ENCODE measurements at regions not wholly inside any gene's neighbourhood (a gene's known extent, or its start where the extent isn't known, plus 50 kb on each side); places are given as distances from the start of the nearest gene placed in this dataset.

DNA sequence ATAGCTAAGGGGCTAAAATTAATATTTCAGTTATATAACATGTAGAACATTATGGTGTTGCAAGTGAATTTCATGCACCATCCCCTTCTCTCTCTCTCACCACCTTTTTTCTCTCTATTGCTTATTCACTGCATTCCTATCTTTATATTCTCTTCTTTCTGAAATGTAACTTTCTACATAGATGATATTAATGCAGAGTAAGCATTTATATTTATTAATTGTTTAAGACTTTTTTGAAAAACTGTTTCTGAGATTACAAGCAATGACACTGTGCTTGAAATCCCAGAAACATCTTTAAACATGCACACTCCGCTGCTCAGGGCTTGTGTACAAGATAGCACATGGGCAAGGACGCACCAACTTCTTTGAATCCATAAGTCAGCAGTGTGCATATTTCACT is 567.7 kb upstream of the SGCD start (continued):
- TF ChIP-seq SP2 (IDR thresholded peaks at IDR 0.05; ENCODE audit: low read length), result no peak

DNA sequence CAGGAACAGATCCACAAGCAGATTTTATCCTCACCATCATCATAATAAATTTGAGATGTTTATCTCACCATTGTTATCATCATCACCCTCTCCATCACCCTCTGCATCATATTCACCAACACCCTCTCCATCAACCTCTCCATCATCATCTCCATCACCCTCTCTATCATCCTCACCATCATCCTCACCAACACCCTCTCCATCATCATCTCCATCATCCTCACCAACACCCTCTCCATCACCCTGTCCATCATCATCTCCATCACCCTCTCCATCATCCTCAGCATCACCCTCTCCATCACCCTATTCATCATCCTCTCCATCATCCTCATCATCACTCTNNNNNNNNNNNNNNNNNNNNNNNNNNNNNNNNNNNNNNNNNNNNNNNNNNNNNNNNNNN is 567.0 kb upstream of the SGCD start:
- Histone ChIP-seq H3K14ac (ENCODE audit: insufficient read length) (no peak overlapping the region), H3K56ac (replicated peaks; ENCODE audit: insufficient read length, low read depth, low read length) (no peak overlapping the region), H3K4me3 (ENCODE audit: extremely low read depth in 1 of 4, insufficient read depth in 2 of 4, low read depth in 3 of 4, low read length in 4 of 4) (no peak overlapping the region), H2AK5ac (ENCODE audit: low read depth, low read length) (no peak overlapping the region), H3K9me3 (ENCODE audit: insufficient read depth in 2 of 2, low read depth in 1 of 2, low read length in 1 of 2) (peaks cover 6 to 8% of the 10 kb centered on the region in 2 experiments; a peak in 3 of 4 replicates), H3K79me1 (ENCODE audit: low read depth, low read length) (no peaks in the 10 kb centered on the region), H3K4me1 (replicated peaks in 1 of 4; ENCODE audit: control insufficient read depth in 3 of 4, insufficient read depth in 4 of 4, low read length in 3 of 4) (no peaks in the 10 kb centered on the region), H4K5ac (ENCODE audit: insufficient read length, low read depth, low read length) (no peak overlapping the region), H2BK15ac (ENCODE audit: low read length) (no peak overlapping the region), H4K91ac (replicated peaks; ENCODE audit: insufficient read length, low read length) (no peak overlapping the region), H3K27ac (ENCODE audit: low read depth, low read length) (no peak overlapping the region), H3K23ac (ENCODE audit: insufficient read length) (no peak overlapping the region), H3K4me2 (ENCODE audit: insufficient read depth in 1 of 2, low read depth in 2 of 2, low read length in 2 of 2) (no peak overlapping the region), H2AFZ (ENCODE audit: low read length) (no peak overlapping the region), H3K36me3 (ENCODE audit: control insufficient read depth in 2 of 4, insufficient read depth in 4 of 4, low read length in 3 of 4) (no peaks in the 10 kb centered on the region), H4K8ac (ENCODE audit: extremely low read depth, insufficient read depth, low read length) (no peak overlapping the region), H3K79me2 (ENCODE audit: control insufficient read depth in 1 of 2, insufficient read depth in 2 of 2, low read length in 2 of 2) (no peaks in the 10 kb centered on the region), H2BK12ac (ENCODE audit: low read depth, low read length) (no peak overlapping the region), H4K20me1 (replicated peaks in 1 of 2; ENCODE audit: control insufficient read depth in 1 of 2, insufficient read depth in 2 of 2, low read length in 2 of 2) (no peaks in the 10 kb centered on the region), H3K18ac (ENCODE audit: extremely low read depth, low read length) (no peak overlapping the region), H3K9ac (replicated peaks in 1 of 4; ENCODE audit: extremely low read depth in 1 of 4, low read depth in 3 of 4, low read length in 3 of 4) (no peak overlapping the region), H2BK5ac (ENCODE audit: low read depth, low read length) (no peak overlapping the region), H3K23me2 (ENCODE audit: low read depth, low read length) (peaks cover 9% of the 10 kb centered on the region; the same call in 1 of the 2 replicates), H3K27me3 (replicated peaks in 1 of 4; ENCODE audit: control insufficient read depth in 3 of 4, extremely low read depth in 1 of 4, insufficient read depth in 3 of 4, low read length in 3 of 4) (no peaks in the 10 kb centered on the region), H3K4ac (replicated peaks; ENCODE audit: insufficient read length, low read depth, low read length) (no peak overlapping the region), H2BK20ac (ENCODE audit: low read length) (no peak overlapping the region), H2BK120ac (replicated peaks; ENCODE audit: low read depth, low read length) (no peak overlapping the region)
- no peak for DNase-seq (ENCODE audit: low read depth in 1 of 2, low spot score in 2 of 2)
- ChIA-PET POLR2A (ENCODE audit: partially characterized antibody) (no interaction called here), CTCF (ENCODE audit: partially characterized antibody) (interaction anchor here (0.9 to 1.5 kb wide), 2 partner anchors 12 to 13 kb away, joined by 3 to 4 read pairs; no protein-coding TSS in a partner anchor)
- no peak for FAIRE-seq
- TF ChIP-seq BCL11A (IDR thresholded peaks at IDR 0.05; ENCODE audit: low read depth in 2 of 2, low read length in 2 of 2), result no peak
- TF ChIP-seq CTBP2 (IDR thresholded peaks at IDR 0.05; ENCODE audit: borderline replicate concordance, insufficient read depth, insufficient read length, low read length), result no peak
- TF ChIP-seq POLR2A (IDR thresholded peaks at IDR 0.05; ENCODE audit: control extremely low read depth in 1 of 2, low read depth in 2 of 2, low read length in 2 of 2), result no peak
- no peak for TF ChIP-seq EZH2 (IDR thresholded peaks at IDR 0.05; ENCODE audit: low read depth, low read length, severe bottlenecking)
- no peak for TF ChIP-seq HDAC6 (IDR thresholded peaks at IDR 0.05; ENCODE audit: low read depth, low read length)
- TF ChIP-seq BRCA1 (IDR thresholded peaks at IDR 0.05; ENCODE audit: low read depth, low read length), result no peak
- no peak for TF ChIP-seq CEBPB (IDR thresholded peaks at IDR 0.05; ENCODE audit: low read depth, low read length)
- TF ChIP-seq SAP30 (IDR thresholded peaks at IDR 0.05; ENCODE audit: insufficient read depth, insufficient replicate concordance, low read length), result no peak
- no peak for TF ChIP-seq EGR1 (IDR thresholded peaks at IDR 0.05; ENCODE audit: borderline replicate concordance, low read depth, low read length)
- no peak for TF ChIP-seq ASH2L (IDR thresholded peaks at IDR 0.05; ENCODE audit: low read length)
- no peak for TF ChIP-seq SIN3A (conservative IDR thresholded peaks at IDR 0.05 in 1 of 2, IDR thresholded peaks at IDR 0.05 in 1 of 2; ENCODE audit: low read depth in 1 of 2, low read length in 2 of 2)

All from H1 (cell line).